Putamen (tissue), 1 donor: ENCODE measurements at regions not wholly inside any gene's neighbourhood (a gene's known extent, or its start where the extent isn't known, plus 50 kb on each side); places are given as distances from the start of the nearest gene placed in this dataset.

Source experiments
- DNase-seq: peaks from one replicate; pipeline ENCODE4 v3.0.0-alpha.2; 2016; ENCODE audit warnings: low spot score

GRCh38 chr10:24120646-24121045, 88.3 kb upstream of the KIAA1217 start:
- DNase-seq, result no peak

- DNase-seq, result no peak
These were observed 81.4 kb upstream of the KIAA1217 start for GRCh38 chr10:24127516-24127915.

GRCh38 chr10:24128066-24128730, 80.7 kb upstream of the KIAA1217 start:
- no peak for DNase-seq

- no peak for DNase-seq
These were observed 76.2 kb upstream of the KIAA1217 start for GRCh38 chr10:24132741-24133140.

- no peak for DNase-seq
These were observed 75.1 kb upstream of the KIAA1217 start for GRCh38 chr10:24133835-24134234.

GRCh38 chr10:24136070-24136469, 72.9 kb upstream of the KIAA1217 start:
- no peak for DNase-seq

GRCh38 chr10:24147321-24147720, 61.6 kb upstream of the KIAA1217 start:
- no peak for DNase-seq

- no peak for DNase-seq
These were observed 59.3 kb upstream of the KIAA1217 start for GRCh38 chr10:24149640-24150039.

- no peak for DNase-seq
These were observed 58.1 kb upstream of the KIAA1217 start for GRCh38 chr10:24150853-24151252.

GRCh38 chr10:24152270-24152669, 56.7 kb upstream of the KIAA1217 start:
- DNase-seq, result no peak

GRCh38 chr10:24153031-24153430, 55.9 kb upstream of the KIAA1217 start:
- DNase-seq, result no peak

- no peak for DNase-seq
These were observed 55.4 kb upstream of the KIAA1217 start for GRCh38 chr10:24153537-24153936.

- no peak for DNase-seq
These were observed 52.3 kb upstream of the KIAA1217 start for GRCh38 chr10:24156686-24157085.

GRCh38 chr10:24157567-24157966, 51.4 kb upstream of the KIAA1217 start:
- DNase-seq, result no peak
